ENCODE measurements at regions not wholly inside any gene's neighbourhood (a gene's known extent, or its start where the extent isn't known, plus 50 kb on each side); places are given as distances from the start of the nearest gene placed in this dataset.

GRCh38 chr10:29142516-29143314 is 146.2 kb upstream of the LYZL1 start (continued):
- TF ChIP-seq, protein P1, sequence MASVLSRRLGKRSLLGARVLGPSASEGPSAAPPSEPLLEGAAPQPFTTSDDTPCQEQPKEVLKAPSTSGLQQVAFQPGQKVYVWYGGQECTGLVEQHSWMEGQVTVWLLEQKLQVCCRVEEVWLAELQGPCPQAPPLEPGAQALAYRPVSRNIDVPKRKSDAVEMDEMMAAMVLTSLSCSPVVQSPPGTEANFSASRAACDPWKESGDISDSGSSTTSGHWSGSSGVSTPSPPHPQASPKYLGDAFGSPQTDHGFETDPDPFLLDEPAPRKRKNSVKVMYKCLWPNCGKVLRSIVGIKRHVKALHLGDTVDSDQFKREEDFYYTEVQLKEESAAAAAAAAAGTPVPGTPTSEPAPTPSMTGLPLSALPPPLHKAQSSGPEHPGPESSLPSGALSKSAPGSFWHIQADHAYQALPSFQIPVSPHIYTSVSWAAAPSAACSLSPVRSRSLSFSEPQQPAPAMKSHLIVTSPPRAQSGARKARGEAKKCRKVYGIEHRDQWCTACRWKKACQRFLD (CRISPR knock-in tag; IDR thresholded peaks at IDR 0.05): no peak
- TF ChIP-seq DDX20 (tag; IDR thresholded peaks at IDR 0.05; ENCODE audit: low read depth): no peak
- TF ChIP-seq, protein P2, sequence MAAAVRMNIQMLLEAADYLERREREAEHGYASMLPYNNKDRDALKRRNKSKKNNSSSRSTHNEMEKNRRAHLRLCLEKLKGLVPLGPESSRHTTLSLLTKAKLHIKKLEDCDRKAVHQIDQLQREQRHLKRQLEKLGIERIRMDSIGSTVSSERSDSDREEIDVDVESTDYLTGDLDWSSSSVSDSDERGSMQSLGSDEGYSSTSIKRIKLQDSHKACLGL (CRISPR knock-in tag; IDR thresholded peaks at IDR 0.05; ENCODE audit: borderline replicate concordance, poor library complexity, severe bottlenecking): no peak
- no peak for TF ChIP-seq ATF6 (CRISPR knock-in tag; IDR thresholded peaks at IDR 0.05)
- no peak for TF ChIP-seq FOXA3 (CRISPR knock-in tag; conservative IDR thresholded peaks at IDR 0.05 in 1 of 2, IDR thresholded peaks at IDR 0.05 in 1 of 2)
- 0 out of 2 replicates have a peak, but pooled peaks have one; percentile 17 for TF ChIP-seq EP400 (IDR thresholded peaks at IDR 0.05)
- peak in 1 of 2 experiments; percentile 13; a peak in 1 of 3 replicates for TF ChIP-seq CBX3 (IDR thresholded peaks at IDR 0.05; ENCODE audit: borderline replicate concordance in 1 of 2, low read length in 2 of 2)
- TF ChIP-seq SMAD1 (IDR thresholded peaks at IDR 0.05; ENCODE audit: low read depth, low read length, partially characterized antibody): no peak
- TF ChIP-seq SMARCC2 (IDR thresholded peaks at IDR 0.05; ENCODE audit: low read depth): no peak
- 0 out of 2 replicates have a peak, but pooled peaks have one; percentile 21 for TF ChIP-seq DEAF1 (CRISPR knock-in tag; IDR thresholded peaks at IDR 0.05)
- no peak for TF ChIP-seq THAP7 (CRISPR knock-in tag; IDR thresholded peaks at IDR 0.05)
- TF ChIP-seq, protein P3, sequence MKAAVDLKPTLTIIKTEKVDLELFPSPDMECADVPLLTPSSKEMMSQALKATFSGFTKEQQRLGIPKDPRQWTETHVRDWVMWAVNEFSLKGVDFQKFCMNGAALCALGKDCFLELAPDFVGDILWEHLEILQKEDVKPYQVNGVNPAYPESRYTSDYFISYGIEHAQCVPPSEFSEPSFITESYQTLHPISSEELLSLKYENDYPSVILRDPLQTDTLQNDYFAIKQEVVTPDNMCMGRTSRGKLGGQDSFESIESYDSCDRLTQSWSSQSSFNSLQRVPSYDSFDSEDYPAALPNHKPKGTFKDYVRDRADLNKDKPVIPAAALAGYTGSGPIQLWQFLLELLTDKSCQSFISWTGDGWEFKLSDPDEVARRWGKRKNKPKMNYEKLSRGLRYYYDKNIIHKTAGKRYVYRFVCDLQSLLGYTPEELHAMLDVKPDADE (conservative IDR thresholded peaks at IDR 0.05; ENCODE audit: control insufficient read depth, low read depth, low read length): no peak
